ENCODE measurements at regions not wholly inside any gene's neighbourhood (a gene's known extent, or its start where the extent isn't known, plus 50 kb on each side); places are given as distances from the start of the nearest gene placed in this dataset.

DNA sequence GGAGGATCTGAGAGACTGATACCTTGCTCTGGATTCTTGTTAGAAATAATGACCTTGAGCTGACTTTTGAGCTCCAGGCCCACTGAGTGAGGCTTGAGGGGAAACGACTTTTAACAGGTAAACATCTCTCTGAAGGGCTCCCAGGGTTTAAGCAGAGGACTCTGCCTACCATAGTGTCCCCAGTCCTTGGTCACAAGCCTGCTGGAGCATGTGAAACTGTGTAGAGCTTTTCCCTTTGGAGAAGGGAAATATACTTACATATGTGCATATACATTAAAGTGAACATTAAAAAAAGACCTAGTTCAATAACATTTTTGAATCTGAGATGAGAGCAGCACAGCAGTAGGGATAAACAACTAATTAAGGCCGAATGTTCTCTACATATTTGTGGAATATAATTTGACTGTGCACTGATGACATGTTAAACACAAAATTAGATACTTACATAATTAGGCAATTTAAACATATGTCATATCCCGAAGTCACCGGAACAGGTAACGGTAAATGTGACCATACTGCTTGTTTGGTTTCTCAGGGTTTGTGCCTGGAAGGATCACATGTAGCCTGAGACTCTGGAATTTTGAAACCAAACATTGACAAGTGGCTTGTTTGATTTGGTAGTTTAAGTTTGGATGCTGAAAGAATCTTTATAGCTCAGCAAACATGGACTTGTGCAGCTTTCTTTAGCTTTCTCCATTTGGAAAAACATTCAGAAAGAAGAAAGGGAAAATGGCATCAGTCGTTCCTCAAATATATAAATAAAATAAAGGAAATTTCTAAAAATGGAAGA, 266.1 kb upstream of the C2CD4B start:
- Mint-ChIP-seq H3K27ac (no peak overlapping the region), H3K27me3 (ENCODE audit: low read depth) (no peaks in the 10 kb centered on the region), H3K9me3 (peaks cover 4% of the 10 kb centered on the region), H3K4me3 (no peak overlapping the region), H3K36me3 (ENCODE audit: low read depth) (no peaks in the 10 kb centered on the region), H3K4me1 (ENCODE audit: low read depth) (no peaks in the 10 kb centered on the region)

DNA sequence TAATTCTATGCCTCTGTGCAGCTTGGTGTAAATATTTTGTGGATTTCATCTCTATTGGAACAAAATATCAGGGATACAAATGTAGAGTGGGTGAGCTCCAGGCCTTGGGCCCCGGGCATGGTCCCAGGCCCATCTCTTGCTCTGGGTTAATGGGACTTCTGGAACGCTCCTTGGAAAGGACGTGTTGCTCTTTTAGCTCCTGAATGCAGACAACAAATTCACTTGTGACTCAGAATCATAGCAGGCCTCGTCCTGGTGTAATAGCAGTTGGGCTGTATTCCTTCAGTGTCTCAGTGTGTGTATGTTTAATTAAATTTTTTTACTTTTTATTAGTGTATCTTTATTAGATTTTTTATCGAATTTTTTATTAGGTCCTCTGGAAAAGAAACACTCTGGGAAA, 266.7 kb upstream of the C2CD4B start:
- H3K9me3 Mint-ChIP-seq = peaks cover 4% of the 10 kb centered on the region
- no peaks in the 10 kb centered on the region for H3K27me3 Mint-ChIP-seq (ENCODE audit: low read depth)
- no peaks in the 10 kb centered on the region for H3K36me3 Mint-ChIP-seq (ENCODE audit: low read depth)
- H3K4me1 Mint-ChIP-seq (ENCODE audit: low read depth) = no peaks in the 10 kb centered on the region
- H3K4me3 Mint-ChIP-seq = no peak overlapping the region
- H3K27ac Mint-ChIP-seq = no peak overlapping the region

- Mint-ChIP-seq H3K27ac (no peak overlapping the region), H3K27me3 (ENCODE audit: low read depth) (no peaks in the 10 kb centered on the region), H3K4me3 (no peak overlapping the region), H3K36me3 (ENCODE audit: low read depth) (no peaks in the 10 kb centered on the region), H3K9me3 (peaks cover 4% of the 10 kb centered on the region), H3K4me1 (ENCODE audit: low read depth) (no peaks in the 10 kb centered on the region)
Measured at GRCh38 chr15:62432702-62433398, 267.8 kb upstream of the C2CD4B start.

DNA sequence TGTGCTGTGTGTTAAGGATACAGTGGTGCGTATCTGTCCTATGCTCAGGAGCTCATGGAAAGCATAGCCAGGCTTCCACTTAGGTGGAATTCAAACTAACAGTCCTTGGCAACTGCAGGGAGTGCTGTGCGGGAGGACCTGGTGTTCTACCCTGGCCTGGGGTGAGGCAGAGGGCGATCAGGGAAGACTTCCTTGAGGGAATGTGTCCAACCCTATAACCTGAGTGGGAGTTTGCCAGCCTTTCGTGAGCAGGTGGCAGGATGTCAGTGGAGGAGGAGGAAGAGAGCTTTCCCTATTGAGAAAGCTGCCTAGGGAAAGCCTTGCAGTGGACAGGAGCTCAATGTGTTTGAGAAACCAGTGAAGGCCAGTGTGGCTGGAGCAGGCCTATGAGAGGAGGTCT, 271.1 kb upstream of the C2CD4B start:
- no peaks in the 10 kb centered on the region for H3K27me3 Mint-ChIP-seq (ENCODE audit: low read depth)
- peaks cover 4% of the 10 kb centered on the region for H3K9me3 Mint-ChIP-seq
- no peak overlapping the region for H3K4me3 Mint-ChIP-seq
- no peaks in the 10 kb centered on the region for H3K36me3 Mint-ChIP-seq (ENCODE audit: low read depth)
- no peaks in the 10 kb centered on the region for H3K4me1 Mint-ChIP-seq (ENCODE audit: low read depth)
- H3K27ac Mint-ChIP-seq = no peak overlapping the region

DNA sequence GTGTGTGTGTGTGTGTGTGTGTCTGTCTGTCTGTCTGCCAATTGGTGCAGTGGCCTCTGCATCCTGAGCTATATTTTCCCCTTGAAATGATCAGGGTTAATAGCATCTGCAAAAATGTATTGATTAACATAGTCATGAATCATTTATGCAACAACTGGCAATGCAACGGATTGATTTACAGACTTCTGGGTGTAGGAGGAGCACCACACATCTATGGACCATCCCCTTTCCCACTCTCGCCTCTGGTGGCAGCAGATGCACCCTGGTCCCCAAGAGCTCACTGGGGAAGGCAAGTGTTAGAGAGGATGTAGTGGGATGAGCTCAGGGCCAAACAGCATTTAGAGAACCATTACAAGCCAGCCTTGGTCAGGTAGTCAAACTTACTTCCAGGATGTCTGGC, 272.7 kb upstream of the C2CD4B start:
- Mint-ChIP-seq H3K27me3 (ENCODE audit: low read depth) (no peaks in the 10 kb centered on the region), H3K36me3 (ENCODE audit: low read depth) (no peaks in the 10 kb centered on the region), H3K4me3 (no peak overlapping the region), H3K9me3 (peaks cover 4% of the 10 kb centered on the region), H3K27ac (no peak overlapping the region), H3K4me1 (ENCODE audit: low read depth) (no peaks in the 10 kb centered on the region)

DNA sequence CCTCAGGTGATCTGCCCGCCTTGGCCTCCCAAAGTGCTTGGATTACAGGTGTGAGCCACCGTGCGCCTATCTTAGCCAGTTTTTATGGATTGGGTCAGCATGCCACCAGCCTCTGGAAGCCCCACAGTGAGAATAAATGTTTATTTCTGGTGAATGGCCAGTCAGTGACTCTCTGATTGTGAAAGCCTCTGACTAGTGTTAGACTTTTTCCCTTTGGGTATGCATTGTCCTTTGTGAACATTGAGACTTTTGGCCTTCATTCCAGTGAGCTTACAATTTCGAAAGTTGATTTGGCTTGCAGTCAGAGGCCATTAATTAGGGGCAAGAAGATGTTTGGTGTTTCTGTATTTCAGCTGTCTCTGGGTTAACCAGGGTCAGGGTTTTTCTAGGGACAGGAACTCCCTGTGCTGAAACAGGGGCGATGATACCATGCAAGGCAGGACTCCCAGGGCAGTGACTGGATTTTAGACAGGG, 274.5 kb upstream of the C2CD4B start:
- H3K27me3 Mint-ChIP-seq (ENCODE audit: low read depth) = no peaks in the 10 kb centered on the region
- no peaks in the 10 kb centered on the region for H3K4me1 Mint-ChIP-seq (ENCODE audit: low read depth)
- no peak overlapping the region for H3K27ac Mint-ChIP-seq
- H3K4me3 Mint-ChIP-seq = no peak overlapping the region
- peaks cover 4% of the 10 kb centered on the region for H3K9me3 Mint-ChIP-seq
- no peaks in the 10 kb centered on the region for H3K36me3 Mint-ChIP-seq (ENCODE audit: low read depth)

- no peaks in the 10 kb centered on the region for H3K4me1 Mint-ChIP-seq (ENCODE audit: low read depth)
- no peaks in the 10 kb centered on the region for H3K27me3 Mint-ChIP-seq (ENCODE audit: low read depth)
- H3K27ac Mint-ChIP-seq = no peak overlapping the region
- H3K9me3 Mint-ChIP-seq = peaks cover 4% of the 10 kb centered on the region
- no peaks in the 10 kb centered on the region for H3K36me3 Mint-ChIP-seq (ENCODE audit: low read depth)
- H3K4me3 Mint-ChIP-seq = no peak overlapping the region
Measured at GRCh38 chr15:62440362-62441105, 275.4 kb upstream of the C2CD4B start.

DNA sequence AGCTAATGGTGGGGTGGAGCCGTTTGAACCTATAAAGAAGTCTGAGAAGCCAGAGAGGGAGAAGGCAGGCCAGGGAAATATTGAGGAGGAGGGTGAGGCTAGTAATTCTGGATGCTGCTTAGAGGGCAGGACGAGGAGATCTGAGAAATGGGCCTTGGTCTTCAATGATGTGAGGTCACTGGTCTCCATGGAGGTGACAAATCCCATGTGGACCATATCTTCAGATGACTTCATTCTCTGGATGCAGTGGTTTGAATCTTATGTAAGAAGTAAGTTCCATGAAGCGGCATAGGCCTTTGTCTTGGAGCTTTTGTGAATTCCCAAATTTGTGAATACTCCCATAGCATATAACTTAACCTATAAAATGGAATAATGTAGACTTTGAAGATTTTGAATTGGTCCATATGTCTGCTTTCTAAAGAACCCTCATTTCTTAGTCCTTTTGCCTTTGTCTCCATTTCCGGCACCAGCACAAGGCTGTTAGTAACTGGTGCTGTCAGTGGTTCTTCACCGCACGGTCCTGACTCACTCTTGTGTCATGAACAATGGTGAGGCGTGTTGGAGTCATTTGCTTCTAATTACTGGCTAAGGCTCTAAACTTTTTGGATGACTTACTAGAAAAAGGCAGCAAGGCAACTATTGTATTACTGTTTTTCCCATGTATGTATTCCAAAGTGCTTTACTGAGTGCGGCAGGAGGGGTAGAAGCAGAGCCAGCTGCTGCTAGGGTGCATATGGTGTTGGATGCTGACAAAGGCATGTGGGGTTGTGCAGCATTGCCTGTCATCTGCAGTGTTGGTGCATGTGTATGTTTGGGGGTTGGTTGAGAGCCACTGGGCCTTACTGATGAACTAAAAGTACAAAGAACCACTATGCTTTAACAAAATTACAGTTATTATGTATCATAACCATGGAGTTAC, 279.3 kb upstream of the C2CD4B start:
- Mint-ChIP-seq H3K9me3 (no peaks in the 10 kb centered on the region), H3K36me3 (ENCODE audit: low read depth) (no peaks in the 10 kb centered on the region), H3K4me1 (ENCODE audit: low read depth) (no peaks in the 10 kb centered on the region), H3K4me3 (no peak overlapping the region), H3K27ac (no peak overlapping the region), H3K27me3 (ENCODE audit: low read depth) (no peaks in the 10 kb centered on the region)

DNA sequence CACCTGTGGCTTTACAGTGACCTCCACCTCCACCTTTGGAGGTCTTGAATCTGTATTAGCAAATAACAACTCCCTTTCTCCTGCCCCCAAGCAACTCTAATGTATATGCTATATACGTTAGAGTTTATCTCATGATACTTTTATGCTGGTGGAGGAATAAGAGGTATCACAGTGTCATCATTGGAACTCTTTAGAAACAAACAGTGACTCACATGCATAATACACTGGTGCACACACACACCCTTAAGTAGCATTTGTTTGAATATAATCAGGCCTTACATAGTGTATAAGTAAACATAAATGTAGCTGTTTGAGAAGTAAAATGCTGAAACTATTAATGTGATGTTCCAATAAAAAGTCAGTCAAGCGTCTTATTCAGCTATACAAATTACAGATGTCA, 280.2 kb upstream of the C2CD4B start:
- H3K4me1 Mint-ChIP-seq (ENCODE audit: low read depth) = no peaks in the 10 kb centered on the region
- H3K4me3 Mint-ChIP-seq = no peak overlapping the region
- no peaks in the 10 kb centered on the region for H3K36me3 Mint-ChIP-seq (ENCODE audit: low read depth)
- no peaks in the 10 kb centered on the region for H3K9me3 Mint-ChIP-seq
- H3K27ac Mint-ChIP-seq = no peak overlapping the region
- no peaks in the 10 kb centered on the region for H3K27me3 Mint-ChIP-seq (ENCODE audit: low read depth)

DNA sequence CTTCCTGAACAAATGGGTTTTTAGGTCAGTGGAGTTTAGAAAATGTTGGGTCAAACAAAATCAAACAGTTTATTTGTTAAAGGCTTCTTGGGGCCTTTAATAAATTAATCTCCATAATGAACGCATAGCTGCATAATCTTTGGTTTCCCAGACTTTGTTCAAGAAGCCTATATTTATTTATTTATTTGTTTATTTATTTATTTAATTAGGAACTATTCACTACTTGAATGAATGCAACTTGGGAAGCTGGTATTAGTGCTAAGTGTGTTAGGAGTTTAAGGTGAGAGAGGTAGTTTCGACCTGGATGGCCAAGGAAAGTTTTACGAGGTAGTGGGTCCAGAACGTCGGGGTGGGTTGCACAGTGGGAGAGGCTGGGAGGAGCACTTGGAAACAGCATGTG, 281.9 kb upstream of the C2CD4B start:
- Mint-ChIP-seq H3K27ac (no peak overlapping the region), H3K4me1 (ENCODE audit: low read depth) (no peaks in the 10 kb centered on the region), H3K27me3 (ENCODE audit: low read depth) (no peaks in the 10 kb centered on the region), H3K9me3 (no peaks in the 10 kb centered on the region), H3K4me3 (no peak overlapping the region), H3K36me3 (ENCODE audit: low read depth) (no peaks in the 10 kb centered on the region)

DNA sequence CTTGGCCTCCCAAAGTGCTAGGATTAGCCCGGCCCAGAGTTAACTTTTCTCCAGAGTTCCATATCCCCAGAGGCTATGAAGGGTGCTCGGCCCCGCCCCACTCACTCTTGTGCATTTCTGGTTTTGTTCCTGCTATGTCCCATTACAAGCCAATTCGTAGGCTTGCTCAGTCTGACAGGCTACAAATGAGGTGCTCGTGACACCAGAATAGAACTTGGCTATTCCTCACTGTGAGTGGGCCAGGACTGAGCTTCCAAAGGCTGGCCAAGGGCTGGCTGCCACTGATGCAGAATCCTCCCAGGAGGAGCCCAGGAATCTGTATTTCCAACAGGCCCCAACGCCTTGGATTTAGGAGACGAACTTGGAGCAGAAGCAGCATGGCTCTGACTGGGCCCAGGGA, 282.7 kb upstream of the C2CD4B start:
- no peaks in the 10 kb centered on the region for H3K9me3 Mint-ChIP-seq
- no peak overlapping the region for H3K27ac Mint-ChIP-seq
- no peak overlapping the region for H3K4me3 Mint-ChIP-seq
- no peaks in the 10 kb centered on the region for H3K4me1 Mint-ChIP-seq (ENCODE audit: low read depth)
- no peaks in the 10 kb centered on the region for H3K27me3 Mint-ChIP-seq (ENCODE audit: low read depth)
- no peaks in the 10 kb centered on the region for H3K36me3 Mint-ChIP-seq (ENCODE audit: low read depth)

DNA sequence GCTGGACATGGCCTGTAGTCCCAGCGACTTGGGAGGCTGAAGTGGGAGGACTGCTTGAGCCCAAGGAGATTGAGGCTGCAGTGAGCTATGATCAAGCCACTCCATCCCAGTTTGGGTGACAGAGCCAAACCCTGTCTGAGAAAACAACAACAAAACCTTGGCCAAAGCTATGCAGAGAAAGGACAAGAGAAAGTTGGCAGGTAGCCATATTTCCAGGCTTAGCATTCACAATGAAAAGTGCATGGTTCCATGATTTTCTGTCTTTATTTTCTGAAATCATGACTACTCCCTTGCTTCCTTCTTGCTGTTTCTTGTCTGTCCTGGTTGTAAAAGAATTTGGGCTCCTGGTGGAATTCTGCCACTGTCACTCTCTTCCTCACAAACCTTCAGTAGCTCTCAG, 284.6 kb upstream of the C2CD4B start:
- no peak overlapping the region for H3K4me3 Mint-ChIP-seq
- H3K4me1 Mint-ChIP-seq (ENCODE audit: low read depth) = no peaks in the 10 kb centered on the region
- no peaks in the 10 kb centered on the region for H3K27me3 Mint-ChIP-seq (ENCODE audit: low read depth)
- H3K9me3 Mint-ChIP-seq = no peaks in the 10 kb centered on the region
- no peak overlapping the region for H3K27ac Mint-ChIP-seq
- H3K36me3 Mint-ChIP-seq (ENCODE audit: low read depth) = no peaks in the 10 kb centered on the region

DNA sequence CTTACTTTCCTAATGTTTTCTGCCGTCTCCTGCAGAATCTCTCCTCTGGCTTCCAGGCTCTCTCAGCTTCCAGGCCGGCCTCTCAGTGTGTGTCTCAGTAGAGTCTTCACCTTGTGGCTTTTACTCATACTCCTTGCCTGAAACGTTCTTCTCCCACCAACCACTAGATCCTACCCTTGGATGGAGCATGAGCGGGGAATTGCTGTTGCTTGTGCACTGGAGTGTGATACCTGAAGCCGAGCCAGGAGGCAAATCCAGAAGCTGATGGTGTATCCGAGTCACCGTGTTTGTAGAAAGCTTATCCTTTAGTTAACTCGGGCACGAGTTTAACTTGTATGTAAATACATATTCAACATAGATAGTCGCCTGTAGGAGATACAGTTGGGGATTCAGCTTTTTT, 285.0 kb upstream of the C2CD4B start:
- Mint-ChIP-seq H3K4me1 (ENCODE audit: low read depth) (no peaks in the 10 kb centered on the region), H3K36me3 (ENCODE audit: low read depth) (no peaks in the 10 kb centered on the region), H3K4me3 (no peak overlapping the region), H3K27me3 (ENCODE audit: low read depth) (no peaks in the 10 kb centered on the region), H3K9me3 (no peaks in the 10 kb centered on the region), H3K27ac (no peak overlapping the region)

GRCh38 chr15:62452026-62452425, 286.9 kb upstream of the C2CD4B start:
- H3K4me1 Mint-ChIP-seq (ENCODE audit: low read depth) = no peaks in the 10 kb centered on the region
- H3K27me3 Mint-ChIP-seq (ENCODE audit: low read depth) = no peaks in the 10 kb centered on the region
- no peaks in the 10 kb centered on the region for H3K36me3 Mint-ChIP-seq (ENCODE audit: low read depth)
- H3K9me3 Mint-ChIP-seq = no peaks in the 10 kb centered on the region
- no peak overlapping the region for H3K4me3 Mint-ChIP-seq
- H3K27ac Mint-ChIP-seq = no peak overlapping the region
